Lower leg skin (tissue), 4 donors: ENCODE measurements at regions not wholly inside any gene's neighbourhood (a gene's known extent, or its start where the extent isn't known, plus 50 kb on each side); places are given as distances from the start of the nearest gene placed in this dataset.

Experiments
- DNase-seq, 2 donors: peaks; one replicate each; pipeline ENCODE4 v3.0.0-alpha.2; 2019; ENCODE audit warnings: low spot score in 2 of 2
- H3K4me3 ChIP-seq: fragments of 200-600 bp; sonication (generic); 2 replicates; pipeline ENCODE4 v1.5.1; 2017; ENCODE audit warnings: mild to moderate bottlenecking, low read depth; ENCODE audit not compliant: poor library complexity, severe bottlenecking
- CTCF ChIP-seq, 3 donors: fragments of 450-650 bp; IDR thresholded peaks; one replicate each; pipeline ENCODE4 v1.5.1; 2016; ENCODE audit warnings: antibody characterized with exemption in 3 of 3, mild to moderate bottlenecking in 3 of 3, moderate library complexity in 2 of 3
- POLR2A ChIP-seq, 2 donors: fragments of 450-650 bp; IDR thresholded peaks; one replicate each; pipeline ENCODE4 v1.6.1; 2016 to 2017; ENCODE audit warnings: antibody characterized with exemption in 2 of 2, mild to moderate bottlenecking in 1 of 2, moderate library complexity in 1 of 2
- WGBS, 2 donors: methylation state at CpG; one replicate each; pipeline ENCODE4 v1.1.5; 2018; 5-methylcytosine and 5-hydroxymethylcytosine counted together
- intact Hi-C: fragments of 100-400 bp; cut with DNase I; formaldehyde crosslinking; loops from one replicate; pipeline ENCODE4 v1.15.0; 2023; ENCODE audit warnings: low total_unique reads

- 60 to 65% methylated on average over 7 of the region's 7 CpGs for WGBS, 2 donors
- no peak for TF ChIP-seq POLR2A (IDR thresholded peaks at IDR 0.05)
- no peak for TF ChIP-seq CTCF (IDR thresholded peaks at IDR 0.05)
- no peak overlapping the region for H3K4me3 ChIP-seq
- DNase-seq: no peak
- intact Hi-C loops: no loop called here
Measured at GRCh38 chr1:238377280-238377919, 486.7 kb upstream of the ZP4 start.

GRCh38 chr1:238370599-238370998, 479.9 kb upstream of the ZP4 start:
- DNase-seq: no peak
- 83% methylated on average over 2 of the region's 2 CpGs for WGBS, 2 donors
- H3K4me3 ChIP-seq: no peak overlapping the region
- intact Hi-C loops: no loop called here
- no peak for TF ChIP-seq POLR2A (IDR thresholded peaks at IDR 0.05)
- TF ChIP-seq CTCF (IDR thresholded peaks at IDR 0.05): no peak

GRCh38 chr1:238364214-238364892, 473.6 kb upstream of the ZP4 start:
- DNase-seq: no peak
- intact Hi-C loops: no loop called here

GRCh38 chr1:238360474-238360873, 469.8 kb upstream of the ZP4 start:
- no peak overlapping the region for H3K4me3 ChIP-seq
- DNase-seq: no peak
- WGBS, 2 donors: 71 to 72% methylated on average over 7 of the region's 7 CpGs
- no peak for TF ChIP-seq CTCF (IDR thresholded peaks at IDR 0.05)
- no peak for TF ChIP-seq POLR2A (IDR thresholded peaks at IDR 0.05)
- intact Hi-C loops: no loop called here

More at GRCh38 chr1:238364214-238364892, 473.6 kb upstream of the ZP4 start:
- TF ChIP-seq CTCF (IDR thresholded peaks at IDR 0.05) (no peak), POLR2A (IDR thresholded peaks at IDR 0.05) (no peak)
- no peak overlapping the region for H3K4me3 ChIP-seq
- WGBS, 2 donors: 65 to 69% methylated on average over 4 of the region's 4 CpGs

- H3K4me3 ChIP-seq: no peak overlapping the region
- intact Hi-C loops: no loop called here
- TF ChIP-seq POLR2A (IDR thresholded peaks at IDR 0.05) (no peak), CTCF (IDR thresholded peaks at IDR 0.05) (no peak)
- WGBS, 2 donors: 63 to 69% methylated on average over 2 of the region's 2 CpGs
- DNase-seq: no peak
Measured at GRCh38 chr1:238350471-238350870, 459.7 kb upstream of the ZP4 start.
